ENCODE measurements at regions not wholly inside any gene's neighbourhood (a gene's known extent, or its start where the extent isn't known, plus 50 kb on each side); places are given as distances from the start of the nearest gene placed in this dataset.

DNA sequence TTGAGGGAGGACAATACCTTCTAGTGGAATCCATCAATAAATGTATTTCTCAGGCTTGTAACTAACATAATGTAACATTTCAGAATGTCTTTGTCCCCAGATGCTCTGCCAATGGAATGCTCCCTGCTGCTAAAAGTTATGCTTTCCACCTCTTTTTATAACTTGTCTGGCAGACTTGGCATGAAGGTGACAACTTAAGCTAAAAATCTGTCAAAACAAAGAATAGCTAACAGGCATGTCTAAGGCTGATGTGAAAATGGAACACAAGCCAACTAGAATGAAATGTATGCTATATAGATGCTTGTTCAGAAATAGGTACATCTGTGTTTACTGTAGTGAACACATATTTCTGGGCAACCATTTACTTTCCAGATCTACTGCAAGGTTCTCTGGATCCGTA, 467.9 kb downstream of the MRPL39 start:
- DNase-seq (ENCODE audit: low spot score): no peak

DNA sequence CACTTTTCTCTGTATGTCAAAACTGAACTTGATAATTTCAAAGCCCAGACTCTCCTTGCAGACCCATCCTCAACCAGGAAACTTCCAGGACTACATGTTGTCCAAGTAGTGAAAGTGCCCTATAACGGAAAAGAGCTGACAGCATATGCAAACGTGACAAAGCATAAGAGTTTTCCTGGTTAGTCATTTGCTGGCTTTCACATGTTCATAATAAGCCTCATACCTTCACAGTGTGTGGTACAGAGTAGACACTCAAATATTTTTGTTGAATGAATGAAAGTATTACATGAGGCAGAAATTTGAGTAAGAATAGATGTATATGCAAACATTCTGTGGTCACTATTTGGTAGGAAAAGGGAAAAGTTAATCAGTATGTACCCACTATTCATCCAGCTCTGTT, 473.3 kb downstream of the MRPL39 start:
- DNase-seq (ENCODE audit: low spot score): no peak

DNA sequence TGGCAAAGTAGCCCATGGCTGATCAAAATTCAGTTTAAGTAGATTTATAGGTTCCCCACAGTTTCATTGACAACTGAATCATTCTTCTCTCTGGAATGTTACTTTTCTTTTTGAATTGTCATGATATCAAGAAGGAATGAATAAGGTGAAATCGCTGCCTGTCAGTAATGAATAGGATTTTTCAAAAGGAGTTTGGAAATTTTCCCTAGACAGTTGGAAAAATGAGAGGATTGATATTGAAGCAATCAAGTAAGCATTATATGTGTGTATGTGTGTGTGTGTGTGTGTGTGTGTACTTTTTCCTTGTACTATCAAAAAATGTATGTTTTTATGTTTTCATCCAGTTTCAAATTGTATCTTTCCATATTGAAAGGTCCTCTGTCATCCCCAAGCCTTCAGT, 479.5 kb downstream of the MRPL39 start:
- no peak for DNase-seq (ENCODE audit: low spot score)

- DNase-seq (ENCODE audit: low spot score): no peak
Observed at GRCh38 chr21:25127007-25127406, 480.3 kb downstream of the MRPL39 start.

DNA sequence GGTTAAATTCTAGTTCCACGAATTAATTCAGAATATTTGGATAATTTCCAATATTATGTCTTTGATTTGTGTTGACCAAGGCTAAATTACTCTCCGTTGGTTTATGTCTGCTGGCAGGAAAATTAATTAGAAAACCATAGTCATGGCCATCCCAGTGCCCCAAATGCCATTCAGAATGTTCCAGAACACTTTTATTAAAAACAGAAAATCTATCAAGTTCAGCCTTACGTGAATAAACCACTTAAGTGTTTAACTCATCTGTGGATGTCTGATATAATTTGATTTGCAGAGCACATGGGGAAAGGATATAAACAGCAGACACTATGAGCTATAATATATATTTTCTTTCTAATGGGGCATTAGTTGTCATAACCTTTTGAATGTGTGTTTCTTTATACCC, 480.7 kb downstream of the MRPL39 start:
- no peak for DNase-seq (ENCODE audit: low spot score)

DNA sequence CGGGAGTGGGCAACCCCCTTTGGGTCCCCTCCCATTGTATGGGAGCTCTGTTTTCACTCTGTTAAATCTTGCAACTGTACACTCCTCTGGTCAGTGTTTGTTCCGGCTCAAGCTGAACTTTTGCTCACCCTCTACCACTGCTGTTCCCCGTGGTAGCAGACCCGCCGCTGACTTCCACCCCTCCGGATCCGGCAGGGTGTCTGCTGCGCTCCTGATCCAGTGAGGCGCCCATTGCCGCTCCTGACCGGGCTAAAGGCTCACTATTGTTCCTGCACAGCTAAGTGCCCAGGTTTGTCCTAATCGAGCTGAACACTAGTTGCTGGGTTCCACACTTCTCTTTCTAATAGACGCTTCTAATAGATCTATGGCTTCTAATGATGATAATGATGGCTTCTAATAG, 488.6 kb downstream of the MRPL39 start:
- no peak for DNase-seq (ENCODE audit: low spot score)

DNA sequence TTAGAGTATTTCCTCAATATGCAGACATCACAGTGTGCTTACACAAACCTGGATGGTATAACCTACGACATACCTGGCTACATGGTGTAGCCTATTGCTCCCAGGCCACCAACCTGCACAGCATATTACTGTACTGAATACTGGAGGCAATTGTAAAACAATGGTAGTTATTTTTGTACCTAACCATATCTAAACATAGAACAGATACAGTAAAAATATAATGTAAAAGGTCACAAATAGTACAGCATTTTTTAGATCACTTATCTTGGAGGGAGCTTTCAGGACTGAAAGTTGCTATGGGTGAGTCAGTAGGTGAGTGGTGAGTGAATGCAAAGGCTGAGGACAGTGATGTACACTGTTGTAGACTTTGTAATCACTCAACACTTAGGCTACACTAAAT, 492.3 kb downstream of the MRPL39 start:
- DNase-seq (ENCODE audit: low spot score): no peak

GRCh38 chr21:25107708-25108107, 499.6 kb downstream of the MRPL39 start:
- no peak for DNase-seq (ENCODE audit: low spot score)

GRCh38 chr21:25103500-25104207, 503.6 kb downstream of the MRPL39 start:
- DNase-seq (ENCODE audit: low spot score): no peak

- DNase-seq (ENCODE audit: low spot score): no peak
Observed at GRCh38 chr21:25097648-25098047, 509.6 kb downstream of the MRPL39 start.

DNA sequence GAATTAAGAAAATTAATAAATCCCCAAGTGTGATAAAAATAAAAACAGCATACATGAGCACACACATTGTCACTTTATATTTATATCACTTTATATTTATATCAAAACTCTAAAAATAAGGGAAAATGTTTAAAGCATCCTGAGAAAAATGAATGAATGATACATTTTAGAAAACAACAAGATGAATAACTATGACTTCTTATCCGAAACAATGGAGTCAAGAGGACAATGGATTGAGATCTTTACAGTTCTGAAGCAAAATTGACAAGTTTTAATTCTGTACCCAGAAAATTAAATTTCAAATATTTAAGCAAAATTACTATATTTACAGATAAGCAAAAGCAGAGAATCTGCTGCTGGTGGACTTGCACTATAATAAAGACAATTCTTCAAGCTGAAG, 512.6 kb downstream of the MRPL39 start:
- no peak for DNase-seq (ENCODE audit: low spot score)

GRCh38 chr21:25092441-25093011, 514.8 kb downstream of the MRPL39 start:
- DNase-seq (ENCODE audit: low spot score): no peak

GRCh38 chr21:25081096-25081495, 526.2 kb downstream of the MRPL39 start:
- DNase-seq (ENCODE audit: low spot score): no peak

- no peak for DNase-seq (ENCODE audit: low spot score)
Observed at GRCh38 chr21:25080661-25081060, 526.6 kb downstream of the MRPL39 start.

DNA sequence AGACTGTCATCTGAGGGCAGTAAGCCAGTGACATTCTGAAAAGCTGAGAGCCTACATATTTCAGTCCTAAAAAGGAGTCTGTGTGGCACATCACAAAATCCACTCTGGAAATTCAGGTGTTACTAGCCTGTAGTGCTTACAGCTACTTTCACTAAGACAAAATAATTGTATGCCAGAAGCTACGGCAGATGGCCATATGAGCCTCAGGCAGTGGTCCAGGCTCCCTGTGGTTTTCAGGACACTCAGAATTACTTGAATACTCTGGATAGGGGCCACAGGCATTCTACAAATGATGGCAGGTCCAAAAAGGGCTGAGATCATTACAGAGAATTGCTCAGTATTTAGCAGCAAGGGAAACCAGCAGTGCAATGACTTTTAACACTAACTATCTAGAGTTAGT, 527.1 kb downstream of the MRPL39 start:
- no peak for DNase-seq (ENCODE audit: low spot score)

DNA sequence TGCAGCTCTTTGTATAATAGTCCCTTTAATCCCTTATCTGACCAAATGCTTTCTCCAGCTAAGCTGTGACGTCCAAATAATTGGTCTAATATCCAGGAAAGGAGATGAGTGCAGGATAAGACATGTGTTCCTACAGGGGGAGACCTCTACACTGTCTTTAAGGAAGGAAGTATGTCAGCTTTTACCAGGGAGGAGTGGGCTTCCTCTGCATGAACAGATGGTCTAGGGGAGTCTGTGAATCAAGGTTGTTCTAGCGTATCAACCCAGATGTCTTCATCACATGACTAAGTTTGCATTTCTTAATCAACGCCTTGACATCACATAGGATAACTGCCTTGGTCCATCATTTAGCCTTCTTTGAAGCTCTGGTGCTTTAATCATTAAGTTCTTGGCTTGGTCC, 528.2 kb downstream of the MRPL39 start:
- DNase-seq (ENCODE audit: low spot score): peak; percentile 17

DNA sequence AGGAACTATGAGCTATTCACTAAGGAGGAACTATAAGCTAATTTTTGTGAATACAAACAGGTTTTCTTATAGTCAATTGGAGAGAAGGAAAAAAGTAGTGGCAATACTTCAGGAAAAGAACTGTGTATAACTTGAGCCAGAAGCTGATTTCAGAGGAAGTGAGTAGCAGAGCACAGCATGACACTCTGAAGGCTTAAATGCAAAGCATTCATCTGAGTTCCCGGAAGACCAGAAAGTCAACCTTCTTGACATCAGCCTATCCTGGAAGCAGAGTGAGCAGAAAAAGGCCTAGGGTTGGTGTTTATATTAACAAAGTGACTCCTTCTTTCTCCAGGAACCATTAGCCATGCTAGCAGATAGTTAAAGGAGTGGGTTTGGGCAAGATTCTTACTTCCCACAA, 545.2 kb downstream of the MRPL39 start:
- no peak for DNase-seq (ENCODE audit: low spot score)

DNA sequence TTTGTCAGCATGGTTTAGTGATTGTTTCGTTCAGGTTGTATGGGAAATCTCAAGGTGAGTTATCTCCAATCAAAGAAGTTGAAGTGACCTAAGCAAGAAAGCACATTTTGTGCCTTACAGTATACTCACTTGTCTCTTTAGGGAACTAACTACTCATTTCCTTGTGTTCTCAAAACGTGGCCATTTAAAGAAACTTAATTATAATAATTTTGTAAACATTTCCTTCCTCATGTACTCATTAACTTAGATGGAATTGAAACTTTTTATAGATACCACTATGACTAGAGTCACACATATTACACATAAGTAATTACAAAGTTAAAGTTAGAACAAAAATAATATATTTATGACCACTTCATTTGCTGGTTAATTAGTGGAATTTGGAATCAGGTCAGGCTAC, 552.6 kb downstream of the MRPL39 start:
- no peak for DNase-seq (ENCODE audit: low spot score)

GRCh38 chr21:25039461-25040380, 567.6 kb downstream of the MRPL39 start:
- DNase-seq (ENCODE audit: low spot score): peak; percentile 23

GRCh38 chr21:25036775-25037174, 570.5 kb downstream of the MRPL39 start:
- no peak for DNase-seq (ENCODE audit: low spot score)

GRCh38 chr21:25031750-25032149, 575.5 kb downstream of the MRPL39 start:
- DNase-seq (ENCODE audit: low spot score): no peak

DNA sequence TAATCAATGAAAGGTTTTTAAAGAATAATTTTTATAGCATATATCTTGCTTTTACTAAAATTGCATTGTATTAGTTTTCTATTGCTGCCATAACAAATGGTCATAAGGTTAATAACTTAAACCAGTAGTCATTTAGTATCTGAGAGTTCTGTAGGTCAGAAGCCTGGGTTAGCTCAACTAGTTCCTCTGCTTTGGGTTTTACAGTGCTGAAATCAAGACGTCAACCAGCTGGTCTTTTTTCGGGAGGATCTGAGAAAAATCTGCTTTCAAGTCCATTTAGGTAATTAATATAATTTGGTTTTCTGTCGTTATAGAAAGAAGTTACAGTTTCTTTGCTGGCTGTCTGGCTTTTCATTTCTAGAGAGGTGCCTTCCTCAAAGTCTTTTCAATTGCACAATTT, 577.7 kb downstream of the MRPL39 start:
- DNase-seq (ENCODE audit: low spot score): no peak

GRCh38 chr21:25025596-25025995, 581.7 kb downstream of the MRPL39 start:
- DNase-seq (ENCODE audit: low spot score): no peak

All from NAMALWA (cell line).